ENCODE measurements at regions not wholly inside any gene's neighbourhood (a gene's known extent, or its start where the extent isn't known, plus 50 kb on each side); places are given as distances from the start of the nearest gene placed in this dataset.

- DNase-seq (ENCODE audit: low read depth): no peak
These were observed 227.4 kb downstream of the MAN2A1 start for GRCh38 chr5:109917154-109917546.

- no peak for DNase-seq (ENCODE audit: low read depth)
These were observed 228.2 kb downstream of the MAN2A1 start for GRCh38 chr5:109917966-109918365.

GRCh38 chr5:109920736-109921135 is 231.0 kb downstream of the MAN2A1 start:
- DNase-seq (ENCODE audit: low read depth): no peak

- no peak for DNase-seq (ENCODE audit: low read depth)
These were observed 232.1 kb downstream of the MAN2A1 start for GRCh38 chr5:109921735-109922380.

DNA sequence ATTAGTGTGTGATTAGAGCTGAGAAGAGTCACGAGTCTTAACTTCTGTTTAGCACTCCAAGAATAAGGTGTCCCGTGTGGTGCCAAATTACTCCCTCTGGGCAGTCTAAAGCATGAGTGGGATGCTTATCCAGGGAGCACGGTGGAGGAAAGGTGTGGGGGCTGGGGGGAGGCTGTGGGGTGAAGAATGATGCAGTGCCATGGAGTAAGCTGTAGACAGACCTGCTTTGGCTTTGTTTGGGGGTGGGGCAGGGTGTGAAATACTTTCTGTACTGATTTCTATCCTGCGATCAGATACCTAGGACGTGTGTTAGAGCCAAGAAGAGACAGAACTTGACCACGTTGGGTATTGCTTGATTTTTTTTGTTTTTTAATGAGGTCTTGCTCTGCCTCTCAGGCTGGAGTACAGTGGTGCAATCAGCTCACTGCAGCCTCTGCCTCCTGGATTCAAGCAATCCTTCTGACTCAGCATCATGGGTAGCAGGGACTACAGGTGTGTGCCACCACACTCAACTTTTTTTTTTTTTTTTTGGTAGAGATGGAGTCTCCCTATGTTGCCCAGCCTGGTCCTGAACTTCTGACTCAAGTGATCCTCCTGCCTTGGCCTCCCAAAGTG is 232.8 kb downstream of the MAN2A1 start:
- DNase-seq (ENCODE audit: low read depth): no peak

- DNase-seq (ENCODE audit: low read depth): no peak
These were observed 233.5 kb downstream of the MAN2A1 start for GRCh38 chr5:109923205-109923604.

DNA sequence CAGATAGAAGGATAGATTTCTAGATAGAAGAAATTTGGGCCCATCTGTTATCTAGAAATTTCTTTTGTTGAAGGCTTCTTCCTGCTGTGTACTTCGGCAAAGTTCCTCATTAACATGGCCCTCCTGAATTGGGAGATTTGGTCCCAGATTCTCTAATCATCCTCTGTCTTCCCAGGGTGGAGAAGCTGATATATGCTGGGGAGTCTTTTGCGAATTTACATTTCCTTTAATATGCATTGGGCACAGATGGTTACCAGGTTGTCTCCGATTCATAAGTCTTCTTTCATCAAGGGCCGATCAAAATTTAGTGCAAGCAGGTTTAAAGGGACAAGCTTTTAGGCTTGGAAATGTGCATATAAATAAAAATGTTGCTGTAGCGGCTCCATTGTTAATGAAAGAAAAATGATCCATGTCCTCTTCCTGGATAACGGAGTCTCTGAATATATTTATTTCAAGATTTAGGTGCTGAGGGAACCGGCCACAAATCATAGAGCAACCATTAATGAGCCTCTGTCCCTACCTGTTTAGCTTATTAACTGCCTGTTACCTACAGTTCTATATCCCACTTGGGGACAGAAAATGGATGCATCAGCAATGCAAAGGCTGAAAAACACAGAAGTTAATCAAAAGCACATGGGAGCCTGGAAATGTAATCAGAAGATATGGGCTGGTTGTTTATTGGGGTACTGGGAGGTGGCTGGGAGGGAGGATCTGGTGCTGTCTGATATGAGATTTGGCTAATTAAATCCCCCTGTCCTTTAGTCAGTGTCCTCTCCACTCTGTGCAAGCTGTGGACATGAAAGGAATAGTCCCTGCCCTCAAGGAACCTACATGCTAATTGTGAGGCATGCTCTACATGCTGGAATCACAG is 234.7 kb downstream of the MAN2A1 start:
- no peak for DNase-seq (ENCODE audit: low read depth)

DNA sequence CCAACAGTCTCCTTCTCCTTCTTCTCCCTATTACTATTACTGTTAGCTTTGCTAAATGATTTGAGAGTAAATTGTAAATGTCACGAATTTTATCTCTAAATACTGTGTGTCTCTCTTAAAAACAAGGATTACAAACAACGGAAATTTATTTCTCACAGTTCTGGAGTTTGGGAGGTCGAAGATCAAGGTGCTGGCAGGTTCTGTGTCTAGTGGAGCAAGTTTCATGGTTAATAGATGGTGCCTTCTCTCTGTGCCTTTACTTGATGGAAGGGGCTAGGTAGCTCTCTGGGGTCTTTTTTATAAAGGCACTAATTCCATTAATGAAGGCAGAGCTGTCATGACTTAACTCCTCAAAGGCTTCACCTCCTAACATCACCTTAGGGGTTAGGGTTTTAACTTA is 237.9 kb downstream of the MAN2A1 start:
- DNase-seq (ENCODE audit: low read depth): no peak

DNA sequence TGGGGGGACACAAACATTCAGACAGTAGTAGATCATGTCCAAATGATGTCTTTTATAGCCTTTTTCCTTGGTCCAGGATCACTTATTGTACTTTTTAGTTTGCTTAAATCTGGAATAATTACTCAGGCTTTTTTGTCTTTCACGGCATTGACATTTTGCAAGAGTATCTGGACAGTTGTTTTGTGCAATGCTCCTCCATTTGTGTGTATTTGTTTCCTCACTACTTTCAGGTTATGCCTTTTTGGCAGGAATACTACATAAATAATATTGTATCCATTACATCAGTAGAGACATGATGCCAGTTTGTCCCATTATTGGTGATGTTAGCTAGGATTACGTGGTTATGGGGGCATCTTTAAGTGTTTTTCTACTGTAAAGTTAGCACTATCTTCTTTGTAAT is 238.3 kb downstream of the MAN2A1 start:
- DNase-seq (ENCODE audit: low read depth): no peak

DNA sequence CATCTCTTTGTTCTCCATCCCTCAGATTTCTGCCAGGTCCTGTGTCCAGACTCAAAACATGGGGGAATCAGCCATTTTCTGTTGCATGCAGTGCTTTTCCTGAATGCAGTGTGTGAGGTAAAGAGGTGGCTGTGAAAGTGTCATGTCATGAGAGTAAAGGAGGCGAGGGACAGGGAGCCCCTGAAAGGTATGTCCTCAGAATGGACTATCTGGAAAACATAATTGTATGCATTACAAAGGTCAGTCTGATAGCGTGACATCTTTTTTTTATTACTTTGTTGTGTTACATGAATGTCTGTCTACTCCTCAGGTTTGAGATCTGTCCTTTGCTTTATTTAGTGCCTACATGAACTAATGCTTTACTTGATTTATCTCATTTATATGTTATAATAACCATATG is 239.1 kb downstream of the MAN2A1 start:
- no peak for DNase-seq (ENCODE audit: low read depth)

DNA sequence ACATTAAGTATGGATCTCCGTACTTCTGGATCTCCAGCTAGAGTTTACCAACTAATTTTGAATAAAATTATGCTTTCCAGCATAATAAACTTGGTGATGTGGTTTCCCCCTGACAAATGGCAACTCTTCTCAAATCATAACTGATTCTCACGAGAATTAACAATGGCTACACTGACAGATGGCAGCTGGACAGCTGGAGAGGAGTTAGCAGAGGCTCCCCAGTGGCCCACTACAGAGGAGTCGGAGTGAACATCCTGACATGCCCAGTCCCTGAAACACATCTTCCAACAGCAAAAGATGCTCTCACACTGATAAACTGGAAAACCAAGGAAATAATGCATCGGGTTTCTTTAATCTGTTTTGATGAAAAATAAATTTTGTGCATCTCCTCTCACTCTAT is 239.6 kb downstream of the MAN2A1 start:
- no peak for DNase-seq (ENCODE audit: low read depth)

- no peak for DNase-seq (ENCODE audit: low read depth)
These were observed 240.2 kb downstream of the MAN2A1 start for GRCh38 chr5:109929911-109930310.

- DNase-seq (ENCODE audit: low read depth): no peak
These were observed 241.5 kb downstream of the MAN2A1 start for GRCh38 chr5:109931049-109931780.

DNA sequence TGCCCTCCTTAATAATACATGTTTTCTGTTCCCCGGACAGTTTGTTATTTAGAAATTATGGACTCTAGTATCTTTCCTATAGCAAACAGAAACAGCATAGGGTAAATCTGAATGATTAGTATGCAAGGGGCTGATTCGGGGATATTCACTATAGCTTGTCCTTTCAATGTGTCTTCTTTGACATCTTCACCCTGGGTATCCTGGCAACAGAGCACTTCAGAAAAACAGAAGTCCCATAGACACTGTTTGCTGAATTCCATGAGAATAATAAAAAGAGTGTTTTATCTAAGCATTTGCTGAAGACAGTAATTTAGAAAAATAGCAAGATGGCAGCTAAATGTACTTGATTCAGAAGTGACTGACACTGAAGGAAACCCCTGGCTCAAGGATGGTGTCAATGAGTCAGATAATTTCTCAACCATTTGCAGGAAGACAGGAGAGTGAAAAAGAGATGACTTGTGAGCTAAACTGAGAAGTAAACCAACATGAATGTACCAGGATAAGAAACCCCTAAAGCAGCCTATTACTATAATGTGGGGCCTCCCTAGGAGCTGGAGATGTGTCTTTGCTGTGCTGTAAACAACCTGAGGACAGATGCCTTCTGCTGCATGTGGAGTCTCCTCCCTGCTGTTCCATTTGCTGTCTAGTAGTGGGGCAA is 246.2 kb downstream of the MAN2A1 start:
- peak; percentile 7 for DNase-seq (ENCODE audit: low read depth)

DNA sequence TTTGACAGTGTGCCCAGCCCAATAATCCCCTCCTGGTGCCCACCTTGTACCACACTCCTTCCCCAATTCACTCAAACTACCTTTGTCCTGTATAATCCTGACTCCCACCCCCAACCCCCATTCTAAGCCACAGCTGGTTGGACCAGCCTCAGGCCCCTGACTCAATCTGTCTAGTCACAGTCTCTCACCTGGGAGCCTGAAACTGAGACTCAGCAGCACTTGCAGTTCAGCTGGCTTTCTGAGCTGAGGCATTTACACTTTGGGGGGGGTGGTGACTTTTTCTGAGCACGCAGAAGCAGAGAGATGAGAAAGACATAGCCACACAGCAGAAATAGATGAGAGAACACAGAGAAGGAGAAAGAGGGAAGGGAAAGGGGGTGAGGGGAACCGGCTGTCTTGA is 247.3 kb downstream of the MAN2A1 start:
- no peak for DNase-seq (ENCODE audit: low read depth)

DNA sequence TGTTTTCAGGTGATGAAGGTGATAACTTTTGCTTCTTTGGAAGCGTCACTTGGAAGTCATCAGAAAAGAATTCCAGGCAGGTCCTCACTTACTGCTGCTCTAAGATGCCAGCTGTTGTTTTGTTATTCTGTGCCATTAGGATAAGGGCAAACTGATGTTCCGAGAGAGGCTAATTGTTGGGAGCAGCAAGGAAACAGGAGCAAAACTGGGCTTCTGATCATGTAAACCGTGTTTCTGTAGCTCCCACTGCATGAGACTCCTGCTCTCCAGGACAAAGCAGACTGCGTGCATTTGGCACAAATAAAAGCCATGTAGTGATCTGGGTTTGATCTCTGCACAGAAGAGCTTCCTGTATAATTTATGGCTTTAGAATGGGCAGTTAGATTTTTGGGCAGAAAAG is 248.2 kb downstream of the MAN2A1 start:
- no peak for DNase-seq (ENCODE audit: low read depth)

DNA sequence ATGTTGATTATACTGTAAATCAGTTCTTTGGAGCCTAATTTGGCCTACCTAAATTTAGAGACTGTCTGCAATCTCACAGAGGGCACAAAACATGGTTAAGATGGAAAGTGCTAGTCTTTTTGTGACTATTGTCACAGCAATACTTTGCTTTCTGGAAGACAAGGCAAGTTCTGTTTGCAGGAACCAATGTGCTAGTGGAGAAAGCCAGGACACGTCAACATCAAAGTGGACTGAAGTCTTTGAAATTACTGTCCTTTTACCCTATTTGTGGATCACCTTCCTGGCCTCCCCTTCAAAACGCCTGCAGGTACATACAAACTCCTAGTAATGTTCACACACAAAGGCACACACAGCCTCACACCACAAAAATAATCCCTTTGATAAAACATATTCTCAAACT is 248.7 kb downstream of the MAN2A1 start:
- DNase-seq (ENCODE audit: low read depth): no peak

GRCh38 chr5:109939116-109939682 is 249.5 kb downstream of the MAN2A1 start:
- peak; percentile 78 for DNase-seq (ENCODE audit: low read depth)

DNA sequence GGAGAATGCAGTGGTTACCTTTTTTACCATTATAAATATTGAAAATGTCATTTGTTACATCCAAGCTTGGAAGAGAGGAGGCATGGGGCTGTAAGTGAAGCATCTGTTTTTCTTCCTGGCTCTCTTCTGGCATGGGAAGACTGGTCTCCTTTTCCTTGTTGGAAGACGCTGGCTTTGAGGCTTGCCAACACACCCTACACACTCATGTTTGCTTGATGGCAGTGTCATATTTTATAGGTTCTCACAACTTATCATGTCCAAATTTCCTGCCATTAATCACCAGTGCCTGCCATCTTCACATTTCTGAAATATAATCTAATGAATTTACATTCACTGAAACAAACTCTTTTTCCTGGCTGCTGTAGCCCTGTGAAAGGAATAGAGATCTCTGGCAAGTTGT is 252.9 kb downstream of the MAN2A1 start:
- no peak for DNase-seq (ENCODE audit: low read depth)

DNA sequence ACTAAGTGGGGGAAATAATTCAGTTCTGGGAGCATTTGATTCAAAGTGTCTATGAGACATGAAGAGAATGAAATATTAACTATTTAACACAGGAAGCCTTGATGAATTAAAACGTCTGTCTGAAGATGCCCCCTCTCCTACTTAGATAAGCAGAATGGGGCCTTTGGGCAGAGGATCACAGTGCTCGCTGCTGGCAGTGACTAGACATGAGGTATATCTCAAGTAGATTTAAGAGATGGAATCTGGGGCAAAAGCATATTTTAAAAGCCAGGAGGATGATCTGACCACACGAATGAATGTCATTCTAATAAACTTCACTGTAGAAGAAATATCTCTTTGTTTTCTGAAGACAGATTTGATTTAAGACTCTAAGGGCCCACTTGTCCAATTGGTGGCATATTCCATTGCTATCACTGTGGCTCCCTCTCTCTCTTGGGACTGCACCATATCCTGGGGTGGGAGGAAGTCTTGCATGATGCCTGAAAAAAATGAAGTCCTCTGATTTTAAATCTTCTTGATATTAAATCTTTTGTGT is 254.0 kb downstream of the MAN2A1 start:
- DNase-seq (ENCODE audit: low read depth): no peak

GRCh38 chr5:109944461-109944860 is 254.7 kb downstream of the MAN2A1 start:
- DNase-seq (ENCODE audit: low read depth): no peak

Data from iris pigment epithelial cell (primary cell).